HCT116 (cell line): ENCODE measurements at regions not wholly inside any gene's neighbourhood (a gene's known extent, or its start where the extent isn't known, plus 50 kb on each side); places are given as distances from the start of the nearest gene placed in this dataset.

Experiments
- CEBPB ChIP-seq: IDR thresholded peaks from 2 replicates; pipeline ENCODE4 v1.6.1; 2012; ENCODE audit warnings: low read depth
- CTCF ChIP-seq, 3 experiments: fragments of 200-600 bp in 1 of 3; sonication (generic) in 1 of 3; IDR thresholded peaks in 2 of 3; conservative IDR thresholded peaks in 1 of 3; 2 replicates each; pipeline ENCODE4 v1.5.1; 2012 to 2017; ENCODE audit warnings: low read depth in 2 of 3, low read length in 2 of 3, antibody characterized with exemption in 1 of 3, borderline replicate concordance in 1 of 3, control low read depth in 1 of 3, mild to moderate bottlenecking in 1 of 3, mixed read lengths in 1 of 3, mixed run types in 1 of 3, moderate library complexity in 1 of 3; ENCODE audit not compliant: insufficient read depth in 1 of 3
- EZH2 ChIP-seq: fragments of 200-600 bp; sonication (generic); IDR thresholded peaks from 2 replicates; pipeline ENCODE4 v1.6.1; 2017; ENCODE audit warnings: antibody characterized with exemption, mixed run types
- EZH2phosphoT487 ChIP-seq: fragments of 200-600 bp; IDR thresholded peaks from 2 replicates; pipeline ENCODE4 v1.6.1; 2018; ENCODE audit warnings: antibody characterized with exemption, borderline replicate concordance
- MAX ChIP-seq: IDR thresholded peaks from 2 replicates; pipeline ENCODE4 v1.6.1; 2012
- POLR2A ChIP-seq: IDR thresholded peaks from 2 replicates; pipeline ENCODE4 v1.7.0; 2011; ENCODE audit warnings: borderline replicate concordance; ENCODE audit not compliant: insufficient read depth, insufficient read length; ENCODE audit errors: extremely low read depth
- POLR2AphosphoS5 ChIP-seq: IDR thresholded peaks from 2 replicates; pipeline ENCODE4 v1.6.1; 2011; ENCODE audit warnings: mild to moderate bottlenecking, low read depth, low read length, moderate library complexity
- RAD21 ChIP-seq: IDR thresholded peaks from 2 replicates; pipeline ENCODE4 v1.6.1; 2012; ENCODE audit warnings: low read depth, mild to moderate bottlenecking
- REST ChIP-seq: IDR thresholded peaks from 2 replicates; pipeline ENCODE4 v1.6.1; 2012; ENCODE audit warnings: low read depth
- SIN3A ChIP-seq: IDR thresholded peaks from 2 replicates; pipeline ENCODE4 v1.6.1; 2012; ENCODE audit warnings: low read depth
- YY1 ChIP-seq: IDR thresholded peaks from 2 replicates; pipeline ENCODE4 v1.6.1; 2011; ENCODE audit warnings: low read length, low read depth, moderate library complexity, mild to moderate bottlenecking; ENCODE audit not compliant: insufficient replicate concordance; ENCODE audit errors: extremely low read depth
- ZNF274 ChIP-seq: fragments of 200-500 bp; sonication (Bioruptor generic); IDR thresholded peaks from 2 replicates; pipeline ENCODE4 v1.6.1; 2014; ENCODE audit warnings: mild to moderate bottlenecking, low read depth, low read length, inconsistent platforms

GRCh38 chr20:51312480-51312783 lies 230.1 kb downstream of the NFATC2 start:
- TF ChIP-seq CTCF (IDR thresholded peaks at IDR 0.05 in 2 of 3, conservative IDR thresholded peaks at IDR 0.05 in 1 of 3; ENCODE audit: borderline replicate concordance in 1 of 3, insufficient read depth in 1 of 3, low read depth in 2 of 3, low read length in 2 of 3) (no peak), YY1 (no peak), EZH2phosphoT487 (no peak), EZH2 (no peak), REST (no peak), POLR2A (no peak), CEBPB (no peak), MAX (no peak), ZNF274 (no peak), POLR2AphosphoS5 (no peak), RAD21 (no peak), SIN3A (no peak)
